ENCODE measurements at regions not wholly inside any gene's neighbourhood (a gene's known extent, or its start where the extent isn't known, plus 50 kb on each side); places are given as distances from the start of the nearest gene placed in this dataset.
"Not testable (repeated sequence)": the region's sequence is repeated elsewhere in the genome, so short reads cannot be mapped to it uniquely, and the experiment has no call there.

- no peak for DNase-seq
Measured at GRCh38 chr15:66635817-66636216, 66.2 kb upstream of the SMAD6 start.

- not testable (repeated sequence) for DNase-seq
Measured at GRCh38 chr15:66637044-66637443, 65.0 kb upstream of the SMAD6 start.

DNA sequence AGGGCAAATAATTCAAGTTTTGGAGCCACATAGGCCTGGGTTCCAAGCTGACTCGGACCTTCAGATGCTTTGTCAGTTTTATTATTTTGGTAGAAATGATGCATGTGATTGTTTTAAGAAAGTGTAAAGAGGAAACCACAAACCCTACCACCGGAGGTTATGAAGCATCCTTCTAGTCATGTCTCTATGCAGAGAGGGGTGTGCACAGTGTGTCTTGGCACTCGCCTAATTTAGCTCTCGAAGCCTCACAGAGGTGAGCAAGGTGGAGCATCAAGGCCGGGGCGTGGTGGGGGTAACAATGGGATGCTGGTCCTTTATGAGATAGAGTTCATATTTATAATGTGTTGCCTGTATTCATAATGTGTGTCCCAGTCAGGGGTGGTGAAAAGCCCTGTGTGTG, 63.7 kb upstream of the SMAD6 start:
- no peak for DNase-seq

DNA sequence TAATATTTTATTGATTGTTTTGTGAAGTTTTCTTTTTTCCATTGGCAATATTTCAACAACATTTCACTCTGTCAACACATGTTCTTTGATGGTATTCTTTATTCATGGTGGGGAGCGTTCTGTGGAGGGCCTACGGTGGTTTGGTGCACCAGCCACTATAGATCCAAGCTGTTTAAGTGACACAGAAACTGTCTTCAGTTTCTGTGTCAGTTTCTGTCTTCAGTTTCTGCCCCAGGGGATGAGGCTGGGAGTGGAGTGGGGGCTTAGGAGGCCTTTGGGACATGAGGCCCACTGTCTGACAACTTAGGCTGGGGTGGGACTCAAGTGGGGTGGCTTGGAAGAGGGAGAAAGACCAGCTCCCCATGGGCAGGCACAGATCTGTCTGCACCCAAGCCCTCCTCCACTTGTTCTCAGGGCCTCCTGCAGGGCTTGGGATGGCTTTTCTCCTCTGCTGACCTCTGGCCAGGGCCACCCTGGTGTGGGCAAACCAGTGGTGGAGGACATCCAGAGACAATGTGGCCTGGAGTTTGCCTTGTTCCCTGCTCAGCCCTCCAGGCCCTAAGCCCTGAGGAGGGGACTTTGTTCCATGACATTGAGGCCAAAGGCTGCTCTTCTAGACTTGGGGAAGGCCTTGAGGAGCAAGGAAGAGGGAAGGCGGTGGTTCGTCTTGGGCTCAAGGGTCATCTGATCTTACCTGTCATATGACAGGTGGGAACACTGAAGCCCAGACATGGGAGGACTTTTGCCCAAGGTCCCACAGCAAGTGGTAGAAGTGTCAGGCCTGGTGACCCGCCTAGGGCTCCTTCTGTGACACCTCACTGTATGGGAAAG, 60.3 kb upstream of the SMAD6 start:
- no peak for DNase-seq

DNA sequence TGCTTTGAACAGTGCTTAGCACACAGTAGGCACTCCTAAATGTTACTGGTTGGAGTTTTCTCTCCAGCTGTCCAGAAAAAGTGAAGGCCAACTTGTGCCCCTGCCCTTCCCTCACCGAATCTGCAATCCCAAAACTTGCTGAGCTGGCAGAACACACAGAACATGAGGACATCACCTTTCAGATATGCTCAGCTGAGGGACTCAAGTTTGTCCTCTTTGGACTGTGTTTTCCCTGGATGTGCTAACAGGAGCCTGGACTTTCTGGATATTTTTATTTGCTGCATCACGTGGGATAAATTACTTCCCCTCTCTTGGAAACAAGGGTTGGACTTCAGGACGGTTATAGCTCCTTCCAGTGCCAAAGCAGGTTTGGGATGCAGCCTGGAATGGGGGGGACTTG, 59.5 kb upstream of the SMAD6 start:
- no peak for DNase-seq

GRCh38 chr15:66643033-66643432, 59.0 kb upstream of the SMAD6 start:
- DNase-seq, result no peak

GRCh38 chr15:66644000-66644787, 57.8 kb upstream of the SMAD6 start:
- no peak for DNase-seq

- no peak for DNase-seq
Measured at GRCh38 chr15:66644869-66645268, 57.2 kb upstream of the SMAD6 start.

DNA sequence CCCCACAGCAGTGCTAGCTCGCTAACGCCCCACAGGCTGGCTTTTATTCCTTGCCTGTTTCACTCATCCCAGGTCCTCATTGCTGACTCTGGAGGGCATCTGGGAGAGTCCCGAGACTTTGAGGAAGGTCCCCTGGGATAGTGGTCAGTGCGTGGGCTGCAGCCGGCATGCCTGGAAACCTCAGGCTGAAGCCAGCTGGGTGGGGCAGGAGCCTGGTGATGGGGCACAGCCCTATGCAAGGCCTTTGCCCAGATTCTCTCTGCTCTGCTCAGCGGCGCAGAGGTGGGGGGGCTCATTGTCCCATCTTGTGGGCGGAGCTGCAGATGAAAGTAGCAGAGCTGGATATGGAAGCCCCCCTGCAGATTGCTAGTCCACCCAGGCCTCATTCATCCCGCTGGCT, 55.7 kb upstream of the SMAD6 start:
- no peak for DNase-seq

DNA sequence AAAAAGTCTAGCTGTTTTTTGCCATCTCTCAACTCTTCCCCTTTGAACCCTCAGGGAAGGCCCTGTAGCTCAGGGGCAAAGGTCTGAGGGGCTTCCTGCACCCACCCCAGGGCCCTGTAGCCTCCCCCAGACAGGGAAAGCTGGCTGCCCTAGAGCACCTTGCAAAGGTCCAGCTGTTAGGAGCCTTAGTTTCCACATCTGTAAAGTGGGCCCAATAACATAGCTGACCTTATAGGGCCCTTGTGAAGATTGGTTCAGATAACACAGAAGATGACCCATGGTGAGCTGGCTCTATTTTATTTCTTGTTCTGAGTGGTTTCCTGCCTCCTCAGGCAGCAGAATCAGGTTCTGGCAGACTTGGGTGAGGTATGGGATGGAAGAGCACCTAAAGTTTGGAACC, 55.2 kb upstream of the SMAD6 start:
- no peak for DNase-seq

- DNase-seq, result no peak
Measured at GRCh38 chr15:66647358-66647757, 54.7 kb upstream of the SMAD6 start.

- no peak for DNase-seq
Measured at GRCh38 chr15:66648588-66648987, 53.4 kb upstream of the SMAD6 start.

GRCh38 chr15:66649235-66649984, 52.6 kb upstream of the SMAD6 start:
- DNase-seq, result no peak

DNA sequence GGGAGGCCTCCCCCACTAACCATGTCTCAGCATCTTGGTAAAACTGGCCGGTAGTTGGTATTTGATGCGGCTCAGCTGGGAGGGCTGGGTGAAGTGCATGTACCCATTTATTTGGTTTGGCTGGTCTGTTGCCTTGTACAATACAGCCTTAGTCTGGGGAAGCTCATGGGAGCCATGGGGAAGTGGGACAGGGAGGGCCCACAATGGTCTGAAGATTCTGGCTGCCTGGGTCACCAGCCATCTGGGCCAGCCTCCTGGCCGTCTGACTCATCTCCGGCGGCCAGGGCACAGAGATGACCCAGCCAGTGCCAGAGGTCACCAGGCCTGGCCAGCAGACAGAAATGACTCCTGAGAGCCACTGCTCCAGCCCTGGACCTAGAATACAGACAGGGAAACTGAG, 51.6 kb upstream of the SMAD6 start:
- no peak for DNase-seq

GRCh38 chr15:66651198-66651597, 50.8 kb upstream of the SMAD6 start:
- DNase-seq, result no peak

GRCh38 chr15:66651913-66652642, 50.0 kb upstream of the SMAD6 start:
- no peak for DNase-seq

Measured in NCI-H1694 treated with DMSO at 0.1 percent for 48 hours (cell line).